Islet precursor cell (in vitro differentiated cells): ENCODE measurements at regions not wholly inside any gene's neighbourhood (a gene's known extent, or its start where the extent isn't known, plus 50 kb on each side); places are given as distances from the start of the nearest gene placed in this dataset.
"Not testable (repeated sequence)": the region's sequence is repeated elsewhere in the genome, so short reads cannot be mapped to it uniquely, and the experiment has no call there.

Source experiments
- DNase-seq: peaks from one replicate; pipeline ENCODE4 v3.0.0-alpha.2; 2018

GRCh38 chr17:62196587-62196986 lies 131.5 kb upstream of the MED13 start:
- not testable (repeated sequence) for DNase-seq

DNA sequence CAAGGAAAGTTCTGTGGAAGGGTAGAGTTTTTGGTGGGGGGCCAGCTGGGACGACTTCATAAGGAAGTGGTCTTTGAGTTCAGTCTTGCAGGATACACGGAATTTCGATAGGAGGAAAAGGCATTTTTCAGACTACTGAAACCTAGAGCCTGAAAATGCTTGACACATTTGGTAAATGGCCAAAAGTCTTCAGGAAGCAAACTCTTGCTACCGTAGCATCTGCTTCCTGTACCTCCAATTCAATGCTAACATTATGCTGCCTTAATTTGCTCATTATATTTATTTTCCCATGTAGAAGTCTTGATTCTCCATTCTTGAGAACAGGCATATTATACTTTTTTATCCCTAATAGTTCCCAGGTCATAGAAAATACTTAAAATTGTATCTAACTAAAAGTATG lies 129.3 kb upstream of the MED13 start:
- no peak for DNase-seq

GRCh38 chr17:62193249-62193648 lies 128.2 kb upstream of the MED13 start:
- peak; percentile 40 for DNase-seq

DNA sequence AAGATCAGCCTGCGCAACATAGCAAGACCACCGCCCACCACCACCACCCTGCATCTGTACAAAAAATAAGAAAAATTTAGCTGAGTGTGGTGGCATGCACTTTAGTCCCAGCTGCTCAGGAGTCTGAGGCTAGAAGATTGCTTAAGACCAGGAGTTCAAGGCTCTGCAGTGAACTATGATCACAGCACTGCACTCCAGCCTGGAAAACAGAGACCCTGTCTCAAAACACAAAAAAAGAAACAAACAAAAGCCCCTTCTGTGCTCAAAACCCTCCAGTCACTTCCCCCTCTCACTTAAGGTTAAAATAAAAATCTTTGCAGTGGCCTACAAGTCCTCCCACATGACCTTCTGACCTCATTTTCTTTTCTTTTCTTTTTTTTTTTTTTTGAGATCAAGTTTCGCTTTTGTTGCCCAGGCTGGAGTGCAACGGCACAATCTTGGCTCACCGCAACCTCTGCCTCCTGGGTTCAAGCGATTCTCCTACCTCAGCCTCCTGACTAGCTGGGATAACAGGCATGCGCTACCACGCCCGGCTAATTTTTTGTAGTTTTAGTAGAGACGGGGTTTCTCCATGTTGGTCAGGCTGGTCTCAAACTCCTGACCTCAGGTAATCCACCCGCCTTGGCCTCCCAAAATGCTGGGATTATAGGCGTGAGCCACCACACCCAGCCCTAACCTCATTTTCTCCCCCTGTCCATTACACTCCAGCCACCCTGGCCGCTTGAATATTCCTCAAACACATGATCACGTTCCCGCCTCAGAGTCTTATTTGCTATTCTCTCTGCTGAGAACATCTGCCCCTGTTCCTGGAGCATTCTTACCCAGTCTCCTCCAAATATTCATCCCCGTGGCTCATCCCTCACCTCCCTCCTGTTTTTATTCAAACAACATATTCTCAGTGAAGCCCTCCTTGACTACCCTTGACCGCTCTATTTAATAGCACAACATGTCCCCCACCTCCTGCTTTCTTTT lies 126.6 kb upstream of the MED13 start:
- DNase-seq = peak; percentile 34

GRCh38 chr17:62189377-62189776 lies 124.3 kb upstream of the MED13 start:
- DNase-seq = no peak

- DNase-seq = no peak
Measured at GRCh38 chr17:62188713-62189112, 123.6 kb upstream of the MED13 start.

- no peak for DNase-seq
Measured at GRCh38 chr17:62187681-62188080, 122.6 kb upstream of the MED13 start.

- DNase-seq = no peak
Measured at GRCh38 chr17:62186841-62187240, 121.8 kb upstream of the MED13 start.

DNA sequence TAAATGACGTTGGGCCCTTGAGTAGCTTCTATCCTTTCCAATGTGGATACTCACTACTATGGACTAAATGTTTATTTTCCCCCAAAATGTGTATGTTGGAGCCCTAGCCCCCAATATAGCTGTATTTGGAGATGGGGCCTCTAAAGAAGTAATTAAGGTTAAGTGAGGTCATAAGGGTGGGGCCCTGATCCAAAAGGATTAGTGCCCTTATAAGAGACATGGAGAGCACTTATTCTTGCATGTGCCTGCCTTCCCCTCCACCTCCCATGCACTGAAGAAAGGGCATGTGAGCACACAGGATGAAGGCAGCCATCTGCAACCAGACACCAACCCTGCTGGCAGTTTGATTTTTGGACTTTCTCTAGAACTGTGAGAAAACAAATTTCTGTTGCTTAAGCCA lies 115.7 kb upstream of the MED13 start:
- DNase-seq = peak; percentile 20

- DNase-seq = peak; percentile 87
Measured at GRCh38 chr17:62179525-62180161, 114.6 kb upstream of the MED13 start.

GRCh38 chr17:62178579-62178978 lies 113.5 kb upstream of the MED13 start:
- peak; percentile 77 for DNase-seq

- DNase-seq = no peak
Measured at GRCh38 chr17:62172492-62173291, 107.6 kb upstream of the MED13 start.

DNA sequence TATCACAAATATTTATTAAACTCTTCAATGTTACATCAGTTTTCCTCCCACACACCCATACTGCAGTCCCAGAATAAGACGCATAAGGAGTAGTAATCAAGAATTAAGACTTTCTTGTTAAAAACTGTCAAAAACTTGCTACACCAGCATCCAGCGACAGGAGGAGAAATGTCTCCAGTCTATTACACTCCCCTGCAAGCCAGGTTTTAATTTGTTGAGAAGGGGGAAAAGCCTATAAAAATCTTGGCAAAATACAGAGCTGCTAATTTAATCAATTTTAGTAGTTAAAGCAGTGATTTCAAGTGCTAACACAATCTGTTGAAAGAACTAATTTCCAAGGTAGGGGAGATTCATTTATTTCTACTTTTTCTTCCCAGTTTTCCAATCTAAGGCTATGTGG lies 102.0 kb upstream of the MED13 start:
- DNase-seq = no peak

GRCh38 chr17:62164747-62165722 lies 100.0 kb upstream of the MED13 start:
- DNase-seq = no peak

DNA sequence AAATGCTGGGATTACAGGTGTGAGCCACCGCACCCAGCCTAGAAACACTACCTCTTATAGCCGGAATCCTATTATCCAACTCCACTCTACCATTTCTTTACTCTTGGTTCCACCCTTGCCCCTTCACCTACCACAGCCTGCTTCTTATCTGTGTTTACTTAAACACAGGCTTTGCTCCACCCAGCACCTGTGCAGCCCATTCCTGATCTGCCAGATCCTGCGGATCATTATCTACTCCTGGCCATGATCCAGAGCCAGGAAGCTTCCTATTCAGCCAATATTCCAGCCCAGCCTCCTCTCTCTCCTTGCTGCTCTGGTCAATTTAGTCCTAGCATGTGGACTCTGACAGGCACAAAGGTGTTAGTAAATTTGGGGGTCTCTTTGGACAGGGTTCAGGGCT lies 98.8 kb upstream of the MED13 start:
- DNase-seq = peak; percentile 71

DNA sequence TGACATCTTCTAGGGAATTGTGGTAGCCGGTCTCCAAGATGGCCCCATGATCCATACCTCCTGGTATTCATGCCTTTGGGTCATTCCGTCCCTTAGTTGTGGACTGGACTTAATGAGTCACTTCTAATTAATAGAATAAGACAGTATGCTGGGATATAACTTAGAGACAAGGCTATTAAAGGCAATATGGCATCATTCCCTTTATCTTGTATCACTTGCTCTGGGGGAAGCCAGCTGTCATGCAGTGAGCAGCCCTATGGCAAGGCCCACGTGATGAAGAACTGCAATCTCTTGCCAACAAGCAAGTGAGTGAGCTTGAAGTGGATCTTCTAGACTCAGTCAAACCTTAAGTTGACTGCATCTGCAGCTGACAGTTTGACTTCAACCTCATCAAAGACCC lies 97.8 kb upstream of the MED13 start:
- no peak for DNase-seq

DNA sequence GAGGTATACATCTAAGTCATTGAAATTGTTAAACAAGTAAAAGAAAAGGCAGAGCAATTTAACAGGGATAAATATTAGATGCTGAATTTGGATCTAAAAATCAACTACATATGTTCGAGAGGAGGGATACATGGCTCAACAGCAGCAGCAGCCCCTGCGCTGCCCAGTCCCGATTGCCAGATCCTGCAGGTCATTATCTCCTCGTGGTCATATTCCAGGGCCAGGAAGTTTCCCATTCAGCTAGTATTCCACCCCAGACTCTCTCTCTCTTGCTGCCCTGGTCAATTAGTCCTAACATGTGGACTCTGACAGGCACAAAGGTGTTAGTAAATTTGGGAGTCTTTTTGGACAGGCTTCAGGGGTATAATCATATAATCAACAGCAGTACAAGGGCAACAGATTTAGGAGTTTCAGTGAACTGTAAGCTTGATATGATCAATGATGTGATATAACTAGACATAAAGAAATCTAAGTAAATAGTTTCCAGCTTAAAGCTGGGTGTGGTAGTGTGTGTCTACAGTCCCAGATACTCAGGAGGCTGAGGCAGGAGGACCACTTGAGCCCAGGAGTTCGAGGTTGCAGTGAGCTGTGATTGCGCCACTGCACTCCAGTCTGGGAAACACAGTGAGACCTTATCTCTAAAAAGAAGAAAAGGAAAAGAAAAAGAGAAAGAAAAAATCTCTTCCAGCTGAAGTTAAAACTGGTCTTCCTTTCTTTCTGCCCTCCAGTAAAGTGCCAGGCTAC lies 96.5 kb upstream of the MED13 start:
- DNase-seq = no peak

GRCh38 chr17:62160816-62161215 lies 95.7 kb upstream of the MED13 start:
- DNase-seq = no peak

GRCh38 chr17:62159994-62160393 lies 94.9 kb upstream of the MED13 start:
- DNase-seq = no peak

DNA sequence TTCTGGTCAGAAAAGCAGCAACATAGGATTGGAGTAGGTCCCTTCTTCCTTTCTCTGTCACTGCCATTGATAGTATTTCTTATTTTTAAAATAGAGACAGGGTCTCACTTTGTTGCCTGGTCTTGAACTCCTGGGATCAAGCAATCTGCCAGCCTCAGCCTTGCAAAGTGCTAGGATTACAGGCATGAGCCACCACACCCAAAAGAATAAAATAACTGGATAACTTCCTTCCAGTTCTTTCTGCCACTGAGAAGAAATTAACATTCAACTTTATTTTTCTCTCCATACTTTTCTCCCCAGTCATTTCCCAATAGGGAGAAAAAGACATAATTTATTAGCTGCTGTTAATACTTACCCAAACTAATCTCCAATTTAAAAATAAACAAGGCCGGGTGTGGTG lies 91.9 kb upstream of the MED13 start:
- no peak for DNase-seq

GRCh38 chr17:62154909-62155308 lies 89.8 kb upstream of the MED13 start:
- DNase-seq = no peak
